22Rv1 (cell line): ENCODE measurements at regions not wholly inside any gene's neighbourhood (a gene's known extent, or its start where the extent isn't known, plus 50 kb on each side); places are given as distances from the start of the nearest gene placed in this dataset.

ENCODE experiments used
- CTCF ChIP-seq: fragments of 450-650 bp; IDR thresholded peaks from 2 replicates; pipeline ENCODE4 v1.5.1; 2017; ENCODE audit warnings: mild to moderate bottlenecking
- ZFX ChIP-seq: fragments of 450-650 bp; IDR thresholded peaks from 2 replicates; pipeline ENCODE4 v1.6.1; 2017; ENCODE audit warnings: antibody characterized with exemption, borderline replicate concordance

- no peak for TF ChIP-seq CTCF
- TF ChIP-seq ZFX: no peak
These were observed 58.4 kb upstream of the PPP1R12A start for GRCh38 chr12:79993106-79993862.
